Activated CD4-positive, alpha-beta T cell treated with anti-CD3 and anti-CD28 coated beads, Interleukin-2, amount 50 U/mL, for 24 hours (primary cell): ENCODE measurements at regions not wholly inside any gene's neighbourhood (a gene's known extent, or its start where the extent isn't known, plus 50 kb on each side); places are given as distances from the start of the nearest gene placed in this dataset.

ENCODE experiments used
- DNase-seq, 2 donors: peaks; one replicate each; pipeline ENCODE4 v3.0.0-alpha.2; 2020; ENCODE audit warnings: low read depth in 1 of 2, low spot score in 1 of 2

- no peak for DNase-seq
These were observed 56.1 kb upstream of the MAST4 start for GRCh38 chr5:66540078-66540477.

GRCh38 chr5:66542711-66543110 lies 53.5 kb upstream of the MAST4 start:
- no peak for DNase-seq
